ENCODE measurements at regions not wholly inside any gene's neighbourhood (a gene's known extent, or its start where the extent isn't known, plus 50 kb on each side); places are given as distances from the start of the nearest gene placed in this dataset.
A peak's percentile ranks its signal among the peaks of the same experiment; 100 is the strongest.

GRCh38 chr7:131233193-131233592 lies 94.5 kb upstream of the MKLN1 start:
- no peaks in the 10 kb centered on the region for H4K20me1 ChIP-seq
- peak overlapping the region; percentile 40; the same call in 1 of the 2 replicates for H3K4me2 ChIP-seq
- no peaks in the 10 kb centered on the region for H3K36me3 ChIP-seq
- H3K27me3 ChIP-seq = no peaks in the 10 kb centered on the region
- H3K27ac ChIP-seq = peak overlapping the region; percentile 88; the same call in 1 of the 2 replicates
- no peak overlapping the region for H3K9ac ChIP-seq
- H3K4me3 ChIP-seq = no peak overlapping the region
- TF ChIP-seq Cebpa-rat (IDR thresholded peaks at IDR 0.05) = no peak
- H3K9me3 ChIP-seq = no peaks in the 10 kb centered on the region
- peaks cover 66% of the 10 kb centered on the region for H3K4me1 ChIP-seq

DNA sequence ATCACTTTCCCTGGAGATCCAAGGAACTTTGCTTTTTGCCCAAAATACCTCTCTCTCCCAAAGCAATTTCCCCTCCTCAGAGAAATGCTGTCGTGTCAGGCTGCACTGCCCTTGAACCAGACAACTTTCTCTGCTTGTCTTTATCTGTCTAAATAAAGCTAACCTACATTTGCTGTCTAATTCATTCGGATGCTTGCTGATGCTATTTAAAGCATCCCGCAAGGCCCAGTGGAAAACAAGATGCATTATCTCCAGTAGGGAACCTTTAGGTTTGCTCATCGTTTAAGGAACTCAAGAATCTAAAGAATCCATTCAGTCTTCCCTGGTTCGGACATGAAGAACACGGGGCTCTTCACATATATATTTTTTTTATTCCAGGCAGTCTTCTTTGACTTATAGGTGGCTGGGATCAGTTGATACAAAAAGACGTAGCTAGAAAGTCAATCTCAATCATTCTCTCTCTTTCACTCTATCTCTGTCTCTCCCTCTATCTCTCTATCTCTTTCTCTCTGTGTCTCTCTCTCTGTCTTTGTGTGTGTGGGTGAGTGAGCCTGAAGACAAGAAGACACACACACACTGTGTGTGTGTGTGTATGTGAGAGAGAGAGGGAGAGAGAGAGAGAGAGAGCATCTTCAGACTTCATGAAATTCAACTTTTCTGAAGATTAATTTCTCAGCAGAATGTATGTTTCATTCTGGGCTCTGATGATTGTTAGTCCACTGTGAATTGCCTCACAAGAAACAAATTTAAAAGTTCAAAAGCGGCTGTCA lies 92.8 kb upstream of the MKLN1 start:
- no peaks in the 10 kb centered on the region for H3K27me3 ChIP-seq
- H3K4me3 ChIP-seq = no peak overlapping the region
- H3K9ac ChIP-seq = peak overlapping the region; percentile 31; the same call in 1 of the 2 replicates
- no peak for TF ChIP-seq Cebpa-rat (IDR thresholded peaks at IDR 0.05)
- H3K9me3 ChIP-seq = no peaks in the 10 kb centered on the region; the same call in 1 of the 2 replicates
- H3K4me2 ChIP-seq = peak overlapping the region; percentile 59
- peaks cover 60% of the 10 kb centered on the region for H3K4me1 ChIP-seq
- no peaks in the 10 kb centered on the region for H3K36me3 ChIP-seq
- no peaks in the 10 kb centered on the region for H4K20me1 ChIP-seq
- H3K27ac ChIP-seq = peak overlapping the region; percentile 25

- TF ChIP-seq Cebpa-rat (IDR thresholded peaks at IDR 0.05) = no peak
- no peak overlapping the region for H3K9ac ChIP-seq
- no peaks in the 10 kb centered on the region for H3K27me3 ChIP-seq
- no peaks in the 10 kb centered on the region; the same call in 1 of the 2 replicates for H3K9me3 ChIP-seq
- H4K20me1 ChIP-seq = no peaks in the 10 kb centered on the region
- peak overlapping the region; percentile 59 for H3K4me2 ChIP-seq
- H3K36me3 ChIP-seq = no peaks in the 10 kb centered on the region
- no peak overlapping the region for H3K4me3 ChIP-seq
- H3K27ac ChIP-seq = peak overlapping the region; percentile 25
- H3K4me1 ChIP-seq = peaks cover 52% of the 10 kb centered on the region
Observed at GRCh38 chr7:131235489-131236317, 92.0 kb upstream of the MKLN1 start.

- H3K36me3 ChIP-seq = no peaks in the 10 kb centered on the region
- H3K27me3 ChIP-seq = no peaks in the 10 kb centered on the region
- H3K4me2 ChIP-seq = peak overlapping the region; percentile 59; the same call in 1 of the 2 replicates
- no peak overlapping the region; the same call in 1 of the 2 replicates for H3K27ac ChIP-seq
- no peaks in the 10 kb centered on the region for H4K20me1 ChIP-seq
- no peaks in the 10 kb centered on the region; the same call in 1 of the 2 replicates for H3K9me3 ChIP-seq
- peaks cover 46% of the 10 kb centered on the region for H3K4me1 ChIP-seq
- TF ChIP-seq Cebpa-rat (IDR thresholded peaks at IDR 0.05) = no peak
- no peak overlapping the region for H3K9ac ChIP-seq
- no peak overlapping the region for H3K4me3 ChIP-seq
Observed at GRCh38 chr7:131236318-131236672, 91.4 kb upstream of the MKLN1 start.

DNA sequence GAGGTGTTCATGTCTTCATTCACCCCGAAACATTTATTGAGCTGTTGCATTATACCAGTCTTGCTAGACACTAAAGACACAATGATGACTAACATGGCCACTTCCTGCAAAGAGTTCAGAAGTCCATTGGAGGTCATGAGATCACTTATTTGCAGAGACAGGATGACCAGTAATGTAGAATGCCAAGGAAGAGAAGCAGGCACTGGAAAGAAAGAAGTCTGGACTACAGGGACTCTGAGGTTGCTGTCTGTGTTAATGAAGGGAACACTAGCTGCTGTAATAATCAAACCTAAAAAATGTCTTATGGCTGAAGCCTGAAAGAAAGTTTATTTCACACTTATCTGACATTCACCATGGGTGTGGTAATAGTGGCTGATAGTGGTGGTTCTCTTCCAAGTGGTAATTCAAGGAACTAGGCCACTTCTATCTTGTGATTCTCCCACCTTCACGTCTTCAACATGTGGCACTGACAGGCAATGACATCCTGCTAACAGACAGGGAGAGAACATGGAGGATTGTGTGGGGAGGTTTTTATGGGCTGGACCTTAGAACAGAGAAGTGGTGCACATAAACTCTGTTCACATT lies 89.2 kb upstream of the MKLN1 start:
- no peaks in the 10 kb centered on the region for H4K20me1 ChIP-seq
- H3K4me3 ChIP-seq = no peak overlapping the region
- H3K27ac ChIP-seq = no peak overlapping the region
- no peaks in the 10 kb centered on the region; the same call in 1 of the 2 replicates for H3K9me3 ChIP-seq
- no peaks in the 10 kb centered on the region for H3K27me3 ChIP-seq
- TF ChIP-seq Cebpa-rat (IDR thresholded peaks at IDR 0.05) = no peak
- H3K36me3 ChIP-seq = no peaks in the 10 kb centered on the region
- peaks cover 29% of the 10 kb centered on the region for H3K4me1 ChIP-seq
- H3K9ac ChIP-seq = no peak overlapping the region
- H3K4me2 ChIP-seq = no peak overlapping the region

- Histone ChIP-seq H3K9ac (no peak overlapping the region), H3K4me2 (no peak overlapping the region), H3K4me3 (no peak overlapping the region), H4K20me1 (no peaks in the 10 kb centered on the region), H3K27me3 (no peaks in the 10 kb centered on the region), H3K4me1 (peaks cover 4% of the 10 kb centered on the region), H3K9me3 (no peaks in the 10 kb centered on the region; the same call in 1 of the 2 replicates), H3K36me3 (no peaks in the 10 kb centered on the region), H3K27ac (no peak overlapping the region)
- no peak for TF ChIP-seq Cebpa-rat (IDR thresholded peaks at IDR 0.05)
Observed at GRCh38 chr7:131241386-131241785, 86.3 kb upstream of the MKLN1 start.

- Histone ChIP-seq H3K27ac (no peak overlapping the region), H3K9ac (no peak overlapping the region), H3K4me1 (no peaks in the 10 kb centered on the region), H4K20me1 (no peaks in the 10 kb centered on the region), H3K27me3 (no peaks in the 10 kb centered on the region), H3K4me3 (no peak overlapping the region), H3K9me3 (no peaks in the 10 kb centered on the region; the same call in 1 of the 2 replicates), H3K36me3 (no peaks in the 10 kb centered on the region), H3K4me2 (no peak overlapping the region)
- TF ChIP-seq Cebpa-rat (IDR thresholded peaks at IDR 0.05) = no peak
Observed at GRCh38 chr7:131242123-131242650, 85.5 kb upstream of the MKLN1 start.

DNA sequence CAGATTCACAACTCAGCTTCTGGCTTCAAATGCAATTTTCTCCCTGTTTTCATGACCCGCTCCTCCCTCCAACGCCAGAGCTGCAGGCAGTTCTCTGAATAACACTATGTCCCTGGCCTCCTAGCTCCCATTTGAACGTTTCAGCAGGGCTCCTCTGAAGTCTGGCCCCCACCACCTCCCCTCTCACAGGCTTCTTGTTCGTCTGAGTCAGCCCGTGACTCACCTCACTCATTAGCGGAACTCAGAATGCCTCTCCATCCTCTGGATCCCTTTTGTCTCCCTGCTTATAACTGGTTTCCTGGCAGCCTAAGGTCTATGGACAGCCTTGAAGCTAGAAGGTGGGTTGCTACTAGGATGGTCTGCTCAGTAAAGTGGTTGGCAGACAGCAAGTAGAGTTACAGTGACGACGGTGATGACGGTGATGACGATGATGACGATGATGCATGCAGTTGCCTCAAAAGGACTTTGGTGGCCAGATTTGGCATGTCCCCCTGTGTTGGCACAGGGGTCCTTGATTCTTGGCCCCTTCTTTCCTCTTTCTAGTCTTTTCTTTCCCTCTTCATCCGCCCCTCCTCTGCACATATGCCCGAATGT lies 83.3 kb upstream of the MKLN1 start:
- Histone ChIP-seq H3K27me3 (no peaks in the 10 kb centered on the region), H3K4me1 (no peaks in the 10 kb centered on the region), H3K9me3 (no peaks in the 10 kb centered on the region), H4K20me1 (no peaks in the 10 kb centered on the region), H3K9ac (no peak overlapping the region), H3K4me2 (no peak overlapping the region), H3K27ac (no peak overlapping the region), H3K4me3 (no peak overlapping the region), H3K36me3 (no peaks in the 10 kb centered on the region)
- no peak for TF ChIP-seq Cebpa-rat (IDR thresholded peaks at IDR 0.05)

DNA sequence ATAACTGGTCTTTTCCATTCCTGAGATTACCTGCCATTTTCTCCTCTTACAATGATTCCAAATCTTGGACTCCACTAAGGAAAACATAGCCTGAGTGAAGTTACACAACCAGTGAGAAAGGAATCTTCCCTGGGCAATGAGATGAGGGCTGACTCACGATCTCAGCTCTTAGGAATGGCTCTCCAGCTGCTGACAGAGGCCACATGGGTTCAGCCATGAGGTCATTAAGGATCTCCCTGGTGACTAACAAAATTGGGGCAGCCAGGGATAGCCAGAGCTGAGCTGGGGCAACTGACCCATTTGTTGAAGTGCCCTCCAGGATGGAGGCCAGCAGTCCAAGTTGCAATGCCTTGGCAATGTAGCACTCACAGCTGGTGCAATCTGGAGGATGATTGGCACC lies 78.7 kb upstream of the MKLN1 start:
- no peaks in the 10 kb centered on the region for H3K27me3 ChIP-seq
- no peaks in the 10 kb centered on the region for H3K9me3 ChIP-seq
- no peaks in the 10 kb centered on the region for H4K20me1 ChIP-seq
- H3K9ac ChIP-seq = no peak overlapping the region
- H3K27ac ChIP-seq = no peak overlapping the region
- no peak overlapping the region for H3K4me3 ChIP-seq
- H3K4me2 ChIP-seq = no peak overlapping the region
- H3K4me1 ChIP-seq = no peaks in the 10 kb centered on the region
- H3K36me3 ChIP-seq = no peaks in the 10 kb centered on the region
- TF ChIP-seq Cebpa-rat (IDR thresholded peaks at IDR 0.05) = no peak
